ENCODE measurements at regions not wholly inside any gene's neighbourhood (a gene's known extent, or its start where the extent isn't known, plus 50 kb on each side); places are given as distances from the start of the nearest gene placed in this dataset.

- TF ChIP-seq POLR2A (IDR thresholded peaks at IDR 0.05) (no peak), CTCF (IDR thresholded peaks at IDR 0.05) (no peak)
Measured at GRCh38 chr16:59591480-59591879, 857.4 kb upstream of the GOT2 start.

Measured in uterus (tissue), 2 donors.